Mammary epithelial cell (primary cell): ENCODE measurements at regions not wholly inside any gene's neighbourhood (a gene's known extent, or its start where the extent isn't known, plus 50 kb on each side); places are given as distances from the start of the nearest gene placed in this dataset.

ENCODE experiments used
- CTCF ChIP-seq, 2 donors: IDR thresholded peaks in 1 of 2; conservative IDR thresholded peaks in 1 of 2; 2 replicates each; pipeline ENCODE4 v1.5.1; 2011 to 2012; ENCODE audit warnings: inconsistent platforms in 2 of 2, low read length in 2 of 2, mild to moderate bottlenecking in 2 of 2, control low read depth in 1 of 2, low read depth in 1 of 2; ENCODE audit not compliant: insufficient read depth in 1 of 2; ENCODE audit errors: extremely low read depth in 1 of 2
- EZH2 ChIP-seq: IDR thresholded peaks from 2 replicates; pipeline ENCODE4 v1.6.1; 2012; ENCODE audit warnings: low read length, inconsistent platforms, borderline replicate concordance

- no peak for TF ChIP-seq CTCF (conservative IDR thresholded peaks at IDR 0.05 in 1 of 2, IDR thresholded peaks at IDR 0.05 in 1 of 2; ENCODE audit: extremely low read depth in 1 of 2, insufficient read depth in 1 of 2, low read depth in 1 of 2, low read length in 2 of 2)
- TF ChIP-seq EZH2 = no peak
Observed at GRCh38 chr9:73738741-73739530, 587.3 kb downstream of the ANXA1 start.
